ENCODE measurements at regions not wholly inside any gene's neighbourhood (a gene's known extent, or its start where the extent isn't known, plus 50 kb on each side); places are given as distances from the start of the nearest gene placed in this dataset.
"Not testable (repeated sequence)": the region's sequence is repeated elsewhere in the genome, so short reads cannot be mapped to it uniquely, and the experiment has no call there.

- no peak overlapping the region for H3K9ac ChIP-seq (ENCODE audit: low read length)
- no peaks in the 10 kb centered on the region for H3K36me3 ChIP-seq (ENCODE audit: control insufficient read depth, insufficient read depth, low read length, severe bottlenecking)
- DNase-seq (ENCODE audit: low read depth): no peak
- no peaks in the 10 kb centered on the region for H3K4me1 ChIP-seq (ENCODE audit: control insufficient read depth, insufficient read depth, low read length)
- peaks cover 12% of the 10 kb centered on the region for H3K27me3 ChIP-seq (replicated peaks; ENCODE audit: control insufficient read depth, insufficient read depth, low read length)
- H3K4me3 ChIP-seq (ENCODE audit: low read length): no peak overlapping the region
- peaks cover 9% of the 10 kb centered on the region for H3K9me3 ChIP-seq (ENCODE audit: control insufficient read depth, low read length)
Measured at GRCh38 chr3:11898611-11899325, 52.1 kb upstream of the TAMM41 start.

DNA sequence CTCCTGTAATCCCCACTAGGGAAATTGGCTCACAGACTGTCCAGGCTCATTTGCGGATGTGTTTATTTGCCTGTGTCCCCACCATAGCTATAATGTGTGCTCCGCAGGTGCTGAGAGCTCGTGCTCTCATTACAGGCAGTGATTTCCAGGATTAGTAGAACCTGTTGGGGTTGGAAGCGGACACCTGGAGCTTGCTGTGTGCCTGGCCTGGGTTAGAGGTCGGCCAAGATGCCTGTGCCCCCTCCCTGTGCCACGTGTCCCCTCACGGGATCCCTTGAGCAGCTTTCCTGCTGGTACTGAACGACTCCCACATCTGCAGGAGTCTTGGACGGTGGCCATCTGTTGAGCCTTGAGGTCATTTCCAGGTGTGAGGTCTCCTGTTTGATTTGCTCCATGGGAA is 52.7 kb upstream of the TAMM41 start:
- not testable (repeated sequence) for H3K4me3 ChIP-seq (ENCODE audit: low read length); H3K36me3 ChIP-seq (ENCODE audit: control insufficient read depth, insufficient read depth, low read length, severe bottlenecking); DNase-seq (ENCODE audit: low read depth); H3K9me3 ChIP-seq (ENCODE audit: control insufficient read depth, low read length); H3K9ac ChIP-seq (ENCODE audit: low read length); H3K4me1 ChIP-seq (ENCODE audit: control insufficient read depth, insufficient read depth, low read length)
- H3K27me3 ChIP-seq (replicated peaks; ENCODE audit: control insufficient read depth, insufficient read depth, low read length): peaks cover 18% of the 10 kb centered on the region

DNA sequence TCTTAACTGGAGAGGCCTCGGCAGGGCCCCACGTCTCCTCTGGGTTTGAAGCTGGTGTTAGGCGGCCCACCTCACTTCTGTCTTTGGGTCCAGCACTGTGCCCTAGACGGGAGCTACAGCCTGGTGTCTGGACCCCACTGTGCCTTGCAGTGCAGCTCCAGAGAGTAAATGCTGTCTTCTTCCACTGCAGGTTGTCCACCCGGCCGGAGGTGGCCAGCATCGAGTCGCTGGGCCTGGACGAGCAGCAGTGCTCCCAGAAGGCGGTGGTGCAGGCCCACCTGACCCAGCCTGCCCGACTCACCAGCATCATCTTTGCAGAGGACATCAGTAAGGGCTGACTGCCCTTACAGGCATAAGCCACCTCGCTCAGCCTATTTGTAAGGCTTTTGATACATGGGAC is 53.1 kb upstream of the TAMM41 start:
- DNase-seq (ENCODE audit: low read depth): no peak
- Histone ChIP-seq H3K4me1 (ENCODE audit: control insufficient read depth, insufficient read depth, low read length) (no peaks in the 10 kb centered on the region), H3K9ac (ENCODE audit: low read length) (no peak overlapping the region), H3K36me3 (ENCODE audit: control insufficient read depth, insufficient read depth, low read length, severe bottlenecking) (no peaks in the 10 kb centered on the region), H3K27me3 (replicated peaks; ENCODE audit: control insufficient read depth, insufficient read depth, low read length) (peaks cover 19% of the 10 kb centered on the region), H3K4me3 (ENCODE audit: low read length) (no peak overlapping the region), H3K9me3 (ENCODE audit: control insufficient read depth, low read length) (peaks cover 9% of the 10 kb centered on the region)

DNA sequence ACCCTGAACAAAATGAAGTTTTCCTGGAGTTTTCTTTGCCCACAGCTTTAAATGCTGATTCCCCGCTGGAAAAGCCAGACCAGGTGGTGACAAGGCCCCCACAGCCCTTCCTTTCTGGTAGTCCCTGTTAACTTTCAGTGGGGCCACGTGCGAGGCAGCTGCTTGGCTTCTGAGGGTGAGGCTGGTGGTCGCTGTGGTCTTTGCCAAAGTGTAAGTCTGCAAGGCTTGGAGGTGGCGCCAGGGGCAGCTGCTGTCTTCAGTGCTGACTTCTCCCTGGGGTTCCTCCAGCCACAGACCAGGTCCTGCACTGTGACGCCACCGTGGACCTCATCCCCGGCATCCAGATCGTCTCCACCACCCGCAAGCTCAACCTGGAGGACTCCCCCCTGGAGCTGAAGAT is 54.1 kb upstream of the TAMM41 start:
- H3K36me3 ChIP-seq (ENCODE audit: control insufficient read depth, insufficient read depth, low read length, severe bottlenecking): no peaks in the 10 kb centered on the region
- no peaks in the 10 kb centered on the region for H3K4me1 ChIP-seq (ENCODE audit: control insufficient read depth, insufficient read depth, low read length)
- no peak overlapping the region for H3K4me3 ChIP-seq (ENCODE audit: low read length)
- H3K27me3 ChIP-seq (replicated peaks; ENCODE audit: control insufficient read depth, insufficient read depth, low read length): peaks cover 19% of the 10 kb centered on the region
- no peak for DNase-seq (ENCODE audit: low read depth)
- H3K9me3 ChIP-seq (ENCODE audit: control insufficient read depth, low read length): peaks cover 9% of the 10 kb centered on the region
- no peak overlapping the region for H3K9ac ChIP-seq (ENCODE audit: low read length)

- H3K9me3 ChIP-seq (ENCODE audit: control insufficient read depth, low read length): peaks cover 9% of the 10 kb centered on the region
- no peak for DNase-seq (ENCODE audit: low read depth)
- no peaks in the 10 kb centered on the region for H3K4me1 ChIP-seq (ENCODE audit: control insufficient read depth, insufficient read depth, low read length)
- H3K36me3 ChIP-seq (ENCODE audit: control insufficient read depth, insufficient read depth, low read length, severe bottlenecking): no peaks in the 10 kb centered on the region
- no peak overlapping the region for H3K4me3 ChIP-seq (ENCODE audit: low read length)
- peaks cover 19% of the 10 kb centered on the region for H3K27me3 ChIP-seq (replicated peaks; ENCODE audit: control insufficient read depth, insufficient read depth, low read length)
- H3K9ac ChIP-seq (ENCODE audit: low read length): no peak overlapping the region
Measured at GRCh38 chr3:11901286-11901875, 54.7 kb upstream of the TAMM41 start.

DNA sequence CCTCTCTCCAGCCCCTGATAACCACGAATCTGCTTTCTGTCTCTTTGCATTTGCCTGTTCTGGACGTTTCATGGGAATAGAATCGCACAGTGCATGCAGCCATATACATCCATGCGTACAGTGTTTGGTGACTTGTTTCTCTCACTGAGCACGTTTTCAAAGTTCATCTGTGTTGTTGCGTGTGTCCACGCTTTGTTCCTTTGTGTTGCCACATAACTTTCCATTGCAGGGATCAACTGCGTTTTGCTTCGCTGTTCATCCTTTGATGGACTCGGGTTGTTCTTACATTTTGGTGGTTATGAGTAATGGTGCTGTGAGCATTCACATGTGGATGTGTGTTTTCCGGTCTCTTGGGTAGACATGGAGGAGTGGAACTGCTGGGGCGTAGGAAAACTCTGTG is 56.4 kb upstream of the TAMM41 start:
- peaks cover 9% of the 10 kb centered on the region for H3K9me3 ChIP-seq (ENCODE audit: control insufficient read depth, low read length)
- no peak for DNase-seq (ENCODE audit: low read depth)
- H3K4me3 ChIP-seq (ENCODE audit: low read length): no peak overlapping the region
- H3K9ac ChIP-seq (ENCODE audit: low read length): no peak overlapping the region
- no peaks in the 10 kb centered on the region for H3K4me1 ChIP-seq (ENCODE audit: control insufficient read depth, insufficient read depth, low read length)
- no peaks in the 10 kb centered on the region for H3K36me3 ChIP-seq (ENCODE audit: control insufficient read depth, insufficient read depth, low read length, severe bottlenecking)
- H3K27me3 ChIP-seq (replicated peaks; ENCODE audit: control insufficient read depth, insufficient read depth, low read length): peaks cover 24% of the 10 kb centered on the region

- Histone ChIP-seq H3K36me3 (ENCODE audit: control insufficient read depth, insufficient read depth, low read length, severe bottlenecking) (no peaks in the 10 kb centered on the region), H3K9ac (ENCODE audit: low read length) (no peak overlapping the region), H3K4me1 (ENCODE audit: control insufficient read depth, insufficient read depth, low read length) (no peaks in the 10 kb centered on the region), H3K27me3 (replicated peaks; ENCODE audit: control insufficient read depth, insufficient read depth, low read length) (peaks cover 24% of the 10 kb centered on the region), H3K4me3 (ENCODE audit: low read length) (no peak overlapping the region), H3K9me3 (ENCODE audit: control insufficient read depth, low read length) (peaks cover 9% of the 10 kb centered on the region)
- DNase-seq (ENCODE audit: low read depth): no peak
Measured at GRCh38 chr3:11903447-11903846, 56.8 kb upstream of the TAMM41 start.

- H3K4me1 ChIP-seq (ENCODE audit: control insufficient read depth, insufficient read depth, low read length): no peaks in the 10 kb centered on the region
- no peaks in the 10 kb centered on the region for H3K36me3 ChIP-seq (ENCODE audit: control insufficient read depth, insufficient read depth, low read length, severe bottlenecking)
- no peak overlapping the region for H3K4me3 ChIP-seq (ENCODE audit: low read length)
- peaks cover 9% of the 10 kb centered on the region for H3K9me3 ChIP-seq (ENCODE audit: control insufficient read depth, low read length)
- no peak overlapping the region for H3K9ac ChIP-seq (ENCODE audit: low read length)
- H3K27me3 ChIP-seq (replicated peaks; ENCODE audit: control insufficient read depth, insufficient read depth, low read length): peaks cover 24% of the 10 kb centered on the region
- no peak for DNase-seq (ENCODE audit: low read depth)
Measured at GRCh38 chr3:11904157-11904556, 57.5 kb upstream of the TAMM41 start.

GRCh38 chr3:11906407-11906806 is 59.7 kb upstream of the TAMM41 start:
- peaks cover 9% of the 10 kb centered on the region for H3K9me3 ChIP-seq (ENCODE audit: control insufficient read depth, low read length)
- no peaks in the 10 kb centered on the region for H3K4me1 ChIP-seq (ENCODE audit: control insufficient read depth, insufficient read depth, low read length)
- peaks cover 21% of the 10 kb centered on the region for H3K27me3 ChIP-seq (replicated peaks; ENCODE audit: control insufficient read depth, insufficient read depth, low read length)
- no peak overlapping the region for H3K4me3 ChIP-seq (ENCODE audit: low read length)
- no peak overlapping the region for H3K9ac ChIP-seq (ENCODE audit: low read length)
- no peaks in the 10 kb centered on the region for H3K36me3 ChIP-seq (ENCODE audit: control insufficient read depth, insufficient read depth, low read length, severe bottlenecking)
- DNase-seq (ENCODE audit: low read depth): no peak

GRCh38 chr3:11907667-11908660 is 61.3 kb upstream of the TAMM41 start:
- H3K27me3 ChIP-seq (replicated peaks; ENCODE audit: control insufficient read depth, insufficient read depth, low read length): peaks cover 18% of the 10 kb centered on the region
- no peak overlapping the region for H3K4me3 ChIP-seq (ENCODE audit: low read length)
- no peaks in the 10 kb centered on the region for H3K36me3 ChIP-seq (ENCODE audit: control insufficient read depth, insufficient read depth, low read length, severe bottlenecking)
- H3K9me3 ChIP-seq (ENCODE audit: control insufficient read depth, low read length): peaks cover 4% of the 10 kb centered on the region
- no peak for DNase-seq (ENCODE audit: low read depth)
- no peak overlapping the region for H3K9ac ChIP-seq (ENCODE audit: low read length)
- no peaks in the 10 kb centered on the region for H3K4me1 ChIP-seq (ENCODE audit: control insufficient read depth, insufficient read depth, low read length)

DNA sequence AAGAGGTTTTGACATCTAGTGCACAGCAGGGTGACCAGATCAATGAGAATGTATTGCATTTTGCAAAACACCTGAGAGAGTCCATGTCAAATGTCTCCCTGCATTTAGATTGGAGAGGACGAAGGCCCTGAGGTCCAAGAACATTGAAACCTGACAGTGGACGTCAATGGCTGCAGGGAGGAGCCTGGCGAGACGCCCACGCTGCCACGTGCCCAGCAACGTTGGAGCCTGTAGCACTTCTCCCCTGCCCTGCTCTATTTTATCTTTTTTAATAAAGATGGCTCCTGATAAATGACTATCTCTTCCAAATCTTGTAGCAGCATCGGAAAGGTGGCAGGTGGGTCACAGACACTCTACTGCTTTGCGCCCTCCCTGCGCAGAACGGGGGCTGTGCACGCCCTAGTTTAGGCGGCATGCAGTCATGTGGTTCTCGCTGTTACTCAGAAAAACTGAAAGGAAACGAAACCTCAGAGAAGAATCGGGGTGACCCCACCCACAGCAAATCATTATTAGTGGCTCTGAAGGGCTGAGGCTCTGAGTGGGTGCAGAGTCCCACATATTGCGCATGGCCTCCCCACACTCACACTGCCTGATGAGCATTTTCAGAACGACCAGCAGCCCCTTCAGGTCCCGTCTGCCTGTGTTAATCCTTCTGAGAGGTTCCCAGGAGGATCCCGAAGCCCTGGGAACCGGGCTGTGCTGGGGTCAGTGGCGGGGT is 62.5 kb upstream of the TAMM41 start:
- no peak overlapping the region for H3K9ac ChIP-seq (ENCODE audit: low read length)
- H3K36me3 ChIP-seq (ENCODE audit: control insufficient read depth, insufficient read depth, low read length, severe bottlenecking): no peaks in the 10 kb centered on the region
- no peaks in the 10 kb centered on the region for H3K4me1 ChIP-seq (ENCODE audit: control insufficient read depth, insufficient read depth, low read length)
- no peak overlapping the region for H3K4me3 ChIP-seq (ENCODE audit: low read length)
- H3K27me3 ChIP-seq (replicated peaks; ENCODE audit: control insufficient read depth, insufficient read depth, low read length): peaks cover 8% of the 10 kb centered on the region
- no peaks in the 10 kb centered on the region for H3K9me3 ChIP-seq (ENCODE audit: control insufficient read depth, low read length)
- DNase-seq (ENCODE audit: low read depth): no peak
